HCT116 (cell line): ENCODE measurements at regions not wholly inside any gene's neighbourhood (a gene's known extent, or its start where the extent isn't known, plus 50 kb on each side); places are given as distances from the start of the nearest gene placed in this dataset.

Experiments
- CEBPB ChIP-seq: IDR thresholded peaks from 2 replicates; pipeline ENCODE4 v1.6.1; 2012; ENCODE audit warnings: low read depth
- FOSL1 ChIP-seq: IDR thresholded peaks from 2 replicates; pipeline ENCODE4 v1.6.1; 2012; ENCODE audit warnings: low read depth
- POLR2A ChIP-seq: IDR thresholded peaks from 2 replicates; pipeline ENCODE4 v1.7.0; 2011; ENCODE audit warnings: borderline replicate concordance; ENCODE audit not compliant: insufficient read depth, insufficient read length; ENCODE audit errors: extremely low read depth
- POLR2AphosphoS5 ChIP-seq: IDR thresholded peaks from 2 replicates; pipeline ENCODE4 v1.6.1; 2011; ENCODE audit warnings: mild to moderate bottlenecking, low read depth, low read length, moderate library complexity
- RAD21 ChIP-seq: IDR thresholded peaks from 2 replicates; pipeline ENCODE4 v1.6.1; 2012; ENCODE audit warnings: low read depth, mild to moderate bottlenecking
- TF ChIP-seq, protein P1 (sequence below), 3 experiments: fragments of 200-600 bp in 1 of 3; sonication (generic) in 1 of 3; IDR thresholded peaks in 2 of 3; conservative IDR thresholded peaks in 1 of 3; 2 replicates each; pipeline ENCODE4 v1.5.1; 2012 to 2017; ENCODE audit warnings: low read depth in 2 of 3, low read length in 2 of 3, antibody characterized with exemption in 1 of 3, borderline replicate concordance in 1 of 3, control low read depth in 1 of 3, mild to moderate bottlenecking in 1 of 3, mixed read lengths in 1 of 3, mixed run types in 1 of 3, moderate library complexity in 1 of 3; ENCODE audit not compliant: insufficient read depth in 1 of 3

DNA sequence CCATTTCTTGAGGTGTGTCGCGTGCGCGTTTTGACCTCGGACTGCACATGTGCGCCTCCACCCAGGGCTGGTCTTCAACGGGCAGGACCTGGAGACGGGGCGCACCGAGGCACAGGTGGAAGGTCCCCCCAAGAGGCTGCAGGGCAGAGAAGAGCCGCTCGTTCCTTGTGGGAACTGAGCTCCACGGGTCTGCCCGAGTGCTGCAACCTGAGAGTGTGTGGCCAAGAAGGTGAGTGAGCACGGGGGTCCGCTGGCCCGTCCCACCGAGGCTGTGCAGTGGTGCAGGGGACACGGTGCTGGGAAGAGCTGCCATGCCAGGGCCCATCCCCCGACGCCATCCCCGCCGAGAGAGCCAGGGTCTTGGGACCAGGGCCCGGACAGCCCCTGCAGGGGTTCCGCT is 268.3 kb downstream of the GALR1 start:
- TF ChIP-seq, protein P1, sequence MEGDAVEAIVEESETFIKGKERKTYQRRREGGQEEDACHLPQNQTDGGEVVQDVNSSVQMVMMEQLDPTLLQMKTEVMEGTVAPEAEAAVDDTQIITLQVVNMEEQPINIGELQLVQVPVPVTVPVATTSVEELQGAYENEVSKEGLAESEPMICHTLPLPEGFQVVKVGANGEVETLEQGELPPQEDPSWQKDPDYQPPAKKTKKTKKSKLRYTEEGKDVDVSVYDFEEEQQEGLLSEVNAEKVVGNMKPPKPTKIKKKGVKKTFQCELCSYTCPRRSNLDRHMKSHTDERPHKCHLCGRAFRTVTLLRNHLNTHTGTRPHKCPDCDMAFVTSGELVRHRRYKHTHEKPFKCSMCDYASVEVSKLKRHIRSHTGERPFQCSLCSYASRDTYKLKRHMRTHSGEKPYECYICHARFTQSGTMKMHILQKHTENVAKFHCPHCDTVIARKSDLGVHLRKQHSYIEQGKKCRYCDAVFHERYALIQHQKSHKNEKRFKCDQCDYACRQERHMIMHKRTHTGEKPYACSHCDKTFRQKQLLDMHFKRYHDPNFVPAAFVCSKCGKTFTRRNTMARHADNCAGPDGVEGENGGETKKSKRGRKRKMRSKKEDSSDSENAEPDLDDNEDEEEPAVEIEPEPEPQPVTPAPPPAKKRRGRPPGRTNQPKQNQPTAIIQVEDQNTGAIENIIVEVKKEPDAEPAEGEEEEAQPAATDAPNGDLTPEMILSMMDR (IDR thresholded peaks at IDR 0.05 in 2 of 3, conservative IDR thresholded peaks at IDR 0.05 in 1 of 3; ENCODE audit: borderline replicate concordance in 1 of 3, insufficient read depth in 1 of 3, low read depth in 2 of 3, low read length in 2 of 3) = no peak
- TF ChIP-seq POLR2AphosphoS5 (no peak), POLR2A (no peak), RAD21 (no peak), CEBPB (no peak), FOSL1 (no peak)
